Testis (tissue), 2 donors: ENCODE measurements at regions not wholly inside any gene's neighbourhood (a gene's known extent, or its start where the extent isn't known, plus 50 kb on each side); places are given as distances from the start of the nearest gene placed in this dataset.

Experiments used
- DNase-seq: peaks from one replicate; pipeline ENCODE4 v3.0.0-alpha.2; 2019
- H3K27ac ChIP-seq, 2 donors: fragments of 200-600 bp; sonication (generic); one replicate each; pipeline ENCODE4 v1.5.1; 2019
- H3K27me3 ChIP-seq: fragments of 200-600 bp; sonication (generic); one replicate; pipeline ENCODE4 v1.5.1; 2019
- H3K36me3 ChIP-seq: fragments of 200-600 bp; sonication (generic); one replicate; pipeline ENCODE4 v1.5.1; 2017; ENCODE audit warnings: low read depth; ENCODE audit errors: missing control alignments
- H3K4me1 ChIP-seq: fragments of 200-600 bp; sonication (generic); one replicate; pipeline ENCODE4 v1.5.1; 2019
- H3K4me3 ChIP-seq, 2 donors: fragments of 200-600 bp; sonication (generic); one replicate each; pipeline ENCODE4 v1.5.1; 2017 to 2019
- H3K9me3 ChIP-seq: fragments of 200-600 bp; sonication (generic); one replicate; pipeline ENCODE4 v1.5.1; 2017
- CTCF ChIP-seq, 3 experiments: fragments of 450-650 bp in 2 of 3; fragments of 200-600 bp in 1 of 3; sonication (generic) in 1 of 3; IDR thresholded peaks; one replicate each; pipeline ENCODE4 v1.5.1; 2016 to 2019; ENCODE audit warnings: antibody characterized with exemption in 3 of 3, mild to moderate bottlenecking in 2 of 3, moderate library complexity in 1 of 3
- POLR2A ChIP-seq: fragments of 450-650 bp; IDR thresholded peaks from one replicate; pipeline ENCODE4 v1.6.1; 2017; ENCODE audit warnings: antibody characterized with exemption, mild to moderate bottlenecking, moderate library complexity
- WGBS, 2 donors: methylation state at CpG; one replicate each; pipeline ENCODE4 v1.1.5; 2018; 5-methylcytosine and 5-hydroxymethylcytosine counted together
- intact Hi-C: fragments of 100-400 bp; cut with DNase I; formaldehyde crosslinking; loops from one replicate; pipeline ENCODE4 v1.15.1; 2023; ENCODE audit warnings: low total_unique reads

- Histone ChIP-seq H3K9me3 (no peaks in the 10 kb centered on the region), H3K36me3 (no peaks in the 10 kb centered on the region), H3K4me1 (no peaks in the 10 kb centered on the region), H3K27ac (no peak overlapping the region), H3K4me3 (no peak overlapping the region), H3K27me3 (no peaks in the 10 kb centered on the region)
- no peak for TF ChIP-seq POLR2A
- TF ChIP-seq CTCF (IDR thresholded peaks at IDR 0.05): no peak
- DNase-seq: no peak
- intact Hi-C loops: no loop called here
- 37 to 73% methylated on average over 1 of the region's 1 CpG for WGBS, 2 donors
These were observed 72.9 kb downstream of the IFI44 start for GRCh38 chr1:78722521-78722920.

- intact Hi-C loops: no loop called here
- no peak for TF ChIP-seq POLR2A
- TF ChIP-seq CTCF (IDR thresholded peaks at IDR 0.05): no peak
- no peak for DNase-seq
These were observed 73.3 kb downstream of the IFI44 start for GRCh38 chr1:78722947-78723346.

GRCh38 chr1:78726686-78727085 lies 77.1 kb downstream of the IFI44 start:
- Histone ChIP-seq H3K36me3 (no peaks in the 10 kb centered on the region), H3K27me3 (no peaks in the 10 kb centered on the region), H3K4me1 (no peaks in the 10 kb centered on the region), H3K27ac (no peak overlapping the region), H3K9me3 (no peaks in the 10 kb centered on the region), H3K4me3 (no peak overlapping the region)
- intact Hi-C loops: no loop called here
- no peak for DNase-seq
- WGBS, 2 donors: 84 to 90% methylated on average over 1 of the region's 1 CpG
- TF ChIP-seq CTCF (IDR thresholded peaks at IDR 0.05) (no peak), POLR2A (no peak)

More at GRCh38 chr1:78722947-78723346, 73.3 kb downstream of the IFI44 start:
- Histone ChIP-seq H3K27ac (no peak overlapping the region), H3K36me3 (no peaks in the 10 kb centered on the region), H3K27me3 (no peaks in the 10 kb centered on the region), H3K9me3 (no peaks in the 10 kb centered on the region), H3K4me3 (no peak overlapping the region), H3K4me1 (no peaks in the 10 kb centered on the region)
- WGBS, 2 donors: 78 to 85% methylated on average over 3 of the region's 3 CpGs

GRCh38 chr1:78728359-78728758 lies 78.7 kb downstream of the IFI44 start:
- no peak overlapping the region for H3K27ac ChIP-seq
- H3K4me1 ChIP-seq: no peaks in the 10 kb centered on the region
- no peak for DNase-seq
- 38 to 75% methylated on average over 12 of the region's 12 CpGs for WGBS, 2 donors
- H3K4me3 ChIP-seq: no peak overlapping the region
- H3K27me3 ChIP-seq: no peaks in the 10 kb centered on the region
- no peak for TF ChIP-seq CTCF (IDR thresholded peaks at IDR 0.05)
- no peak for TF ChIP-seq POLR2A
- no peaks in the 10 kb centered on the region for H3K9me3 ChIP-seq
- intact Hi-C loops: no loop called here
- H3K36me3 ChIP-seq: no peaks in the 10 kb centered on the region

- Histone ChIP-seq H3K27me3 (no peaks in the 10 kb centered on the region), H3K27ac (no peak overlapping the region), H3K4me3 (no peak overlapping the region), H3K9me3 (no peaks in the 10 kb centered on the region), H3K4me1 (no peaks in the 10 kb centered on the region), H3K36me3 (no peaks in the 10 kb centered on the region)
- intact Hi-C loops: no loop called here
- no peak for TF ChIP-seq CTCF (IDR thresholded peaks at IDR 0.05)
- TF ChIP-seq POLR2A: no peak
- DNase-seq: no peak
These were observed 80.4 kb downstream of the IFI44 start for GRCh38 chr1:78730054-78730453.
